IMR-90 (cell line): ENCODE measurements at regions not wholly inside any gene's neighbourhood (a gene's known extent, or its start where the extent isn't known, plus 50 kb on each side); places are given as distances from the start of the nearest gene placed in this dataset.
"Not testable (repeated sequence)": the region's sequence is repeated elsewhere in the genome, so short reads cannot be mapped to it uniquely, and the experiment has no call there.

Experiments used
- ATAC-seq: fragments of 200-7000 bp; cut with Tn5 transposase; 2 replicates; pipeline ENCODE4 v1.9.1; 2020; ENCODE audit warnings: low read depth, mild to moderate bottlenecking, moderate library complexity
- BruUV-seq: library from RNA; stranded (reverse); fragments of 400-500 nt; replicated peaks from 2 replicates; lab custom pipeline; 2021; lab: Mats Ljungman, UMichigan
- CTCF ChIA-PET: fragments of 300-600 bp; formaldehyde crosslinking; extraction: SDS; loops from one replicate; lab custom pipeline; 2021; ENCODE audit warnings: antibody characterized with exemption; lab: Yijun Ruan, JAX
- POLR2A ChIA-PET: fragments of 300-600 bp; sonication (Branson Sonifier 250); formaldehyde crosslinking; loops from one replicate; lab custom pipeline; 2022; ENCODE audit warnings: antibody characterized with exemption; ENCODE audit not compliant: unreplicated experiment; lab: Charles Lee
- DNase-seq: peaks from one replicate; pipeline ENCODE4 v3.0.0; 2013
- H2AFZ ChIP-seq: replicated peaks from 2 replicates; pipeline ENCODE3; 2013; ENCODE audit warnings: low read length, mild to moderate bottlenecking; ENCODE audit not compliant: poor library complexity
- H2AK5ac ChIP-seq: 2 replicates; pipeline ENCODE4 v1.6.1; 2013; ENCODE audit warnings: low read depth, low read length, inconsistent platforms
- H2AK9ac ChIP-seq: replicated peaks from 2 replicates; pipeline ENCODE3; 2013; ENCODE audit warnings: mild to moderate bottlenecking, low read depth, low read length, moderate library complexity; ENCODE audit not compliant: poor library complexity
- H2BK120ac ChIP-seq: 2 replicates; pipeline ENCODE4 v1.6.1; 2013; ENCODE audit warnings: low read depth, low read length, inconsistent platforms
- H2BK15ac ChIP-seq: 3 replicates; pipeline ENCODE4 v1.6.1; 2013; ENCODE audit warnings: low read depth, low read length, inconsistent platforms
- H2BK20ac ChIP-seq: 2 replicates; pipeline ENCODE4 v1.6.1; 2013; ENCODE audit warnings: low read depth, mild to moderate bottlenecking, inconsistent platforms, low read length, moderate library complexity
- H2BK5ac ChIP-seq: 2 replicates; pipeline ENCODE4 v1.6.1; 2013; ENCODE audit warnings: mild to moderate bottlenecking, low read depth, low read length, inconsistent platforms; ENCODE audit not compliant: poor library complexity, severe bottlenecking
- H3K14ac ChIP-seq: replicated peaks from 2 replicates; pipeline ENCODE4 v1.6.1; 2013; ENCODE audit warnings: low read depth, low read length, inconsistent platforms
- H3K18ac ChIP-seq: 2 replicates; pipeline ENCODE4 v1.6.1; 2013; ENCODE audit warnings: low read depth, low read length, control low read depth
- H3K23ac ChIP-seq: 2 replicates; pipeline ENCODE4 v1.6.1; 2013; ENCODE audit warnings: low read depth, low read length, inconsistent platforms
- H3K27ac ChIP-seq: 2 replicates; pipeline ENCODE4 v1.5.1; 2013; ENCODE audit warnings: mild to moderate bottlenecking, control low read depth, low read length; ENCODE audit not compliant: insufficient read depth
- H3K27me3 ChIP-seq: 2 replicates; pipeline ENCODE4 v1.6.1; 2013; ENCODE audit warnings: low read length; ENCODE audit not compliant: control insufficient read depth, insufficient read depth
- H3K36me3 ChIP-seq: 2 replicates; pipeline ENCODE4 v1.6.1; 2013; ENCODE audit warnings: low read length, mixed read lengths; ENCODE audit not compliant: control insufficient read depth, insufficient read depth
- H3K4ac ChIP-seq: 2 replicates; pipeline ENCODE4 v1.6.1; 2013; ENCODE audit warnings: low read depth, low read length, inconsistent platforms
- H3K4me1 ChIP-seq: 2 replicates; pipeline ENCODE4 v1.6.1; 2013; ENCODE audit warnings: low read length, mixed read lengths; ENCODE audit not compliant: control insufficient read depth, insufficient read depth
- H3K4me2 ChIP-seq: 2 replicates; pipeline ENCODE4 v1.6.1; 2013; ENCODE audit warnings: low read depth, mild to moderate bottlenecking, control low read depth, low read length, moderate library complexity
- H3K4me3 ChIP-seq: 2 replicates; pipeline ENCODE4 v1.5.1; 2013; ENCODE audit warnings: low read depth, mild to moderate bottlenecking, control low read depth, low read length, moderate library complexity; ENCODE audit not compliant: insufficient read depth
- H3K56ac ChIP-seq: 2 replicates; pipeline ENCODE4 v1.6.1; 2013; ENCODE audit warnings: low read length, inconsistent platforms; ENCODE audit not compliant: insufficient read depth; ENCODE audit errors: extremely low read depth
- H3K79me1 ChIP-seq, 2 experiments: 2 replicates each; pipeline ENCODE4 v1.6.1; 2013; ENCODE audit warnings: low read length in 2 of 2, inconsistent platforms in 1 of 2, low read depth in 1 of 2
- H3K9ac ChIP-seq: 2 replicates; pipeline ENCODE4 v1.6.1; 2013; ENCODE audit warnings: low read depth, low read length, control low read depth
- H3K9me1 ChIP-seq: 2 replicates; pipeline ENCODE4 v1.6.1; 2013; ENCODE audit warnings: low read length, inconsistent platforms; ENCODE audit not compliant: insufficient read depth
- H3K9me3 ChIP-seq: 2 replicates; pipeline ENCODE4 v1.6.1; 2013; ENCODE audit warnings: low read length; ENCODE audit not compliant: control insufficient read depth, insufficient read depth
- H4K20me1 ChIP-seq: 2 replicates; pipeline ENCODE4 v1.6.1; 2013; ENCODE audit warnings: low read length, inconsistent platforms; ENCODE audit not compliant: insufficient read depth
- H4K5ac ChIP-seq: 2 replicates; pipeline ENCODE4 v1.6.1; 2013; ENCODE audit warnings: mild to moderate bottlenecking, low read depth, low read length, control low read depth
- H4K8ac ChIP-seq, 2 experiments: 2 replicates each; pipeline ENCODE4 v1.6.1; 2013; ENCODE audit warnings: low read depth in 2 of 2, low read length in 2 of 2, control low read depth in 1 of 2, inconsistent platforms in 1 of 2
- H4K91ac ChIP-seq: 2 replicates; pipeline ENCODE4 v1.6.1; 2013; ENCODE audit warnings: low read depth, low read length, inconsistent platforms; ENCODE audit not compliant: insufficient read depth
- WGBS, 2 experiments: methylation state at CpG; one replicate each; pipeline versions ENCODE4 v1.1.5 to v1.1.7; 2013; ENCODE audit warnings: missing lambda C conversion rate in 2 of 2; ENCODE audit not compliant: insufficient read length in 1 of 2; ENCODE audit errors: extremely low coverage in 2 of 2; 5-methylcytosine and 5-hydroxymethylcytosine counted together
- dilution Hi-C: fragments of 300-500 bp; cut with HindIII; formaldehyde crosslinking; loops from one replicate; pipeline ENCODE4 v1.14.3; 2018; ENCODE audit warnings: low sequenced_read_pairs; ENCODE audit not compliant: unreplicated experiment
- in situ Hi-C: fragments of 300-500 bp; cut with MboI; formaldehyde crosslinking; loops from 3 replicates; pipeline ENCODE4 v1.14.3; 2019; ENCODE audit warnings: low sequenced_read_pairs, inconsistent platforms, mixed read lengths
- intact Hi-C: fragments of 100-400 bp; cut with micrococcal nuclease; formaldehyde crosslinking; loops from 2 replicates; pipeline ENCODE4 v1.10.0; 2022

GRCh38 chr1:47541705-47542104 lies 103.9 kb downstream of the FOXD2 start:
- H3K4me2 ChIP-seq, H3K4me3 ChIP-seq, H2BK15ac ChIP-seq, H4K91ac ChIP-seq, CTCF ChIA-PET, H2BK120ac ChIP-seq, H3K9ac ChIP-seq, H3K79me1 ChIP-seq, H3K27me3 ChIP-seq, dilution Hi-C loops, H4K20me1 ChIP-seq, H3K56ac ChIP-seq, H3K23ac ChIP-seq, H4K5ac ChIP-seq, H3K4me1 ChIP-seq, H2AK9ac ChIP-seq, H2BK5ac ChIP-seq, DNase-seq, H3K4ac ChIP-seq, POLR2A ChIA-PET, H3K36me3 ChIP-seq, ATAC-seq, H4K8ac ChIP-seq, H3K9me3 ChIP-seq, H3K27ac ChIP-seq, intact Hi-C loops, in situ Hi-C loops, H3K9me1 ChIP-seq, H2BK20ac ChIP-seq, BruUV-seq, H3K18ac ChIP-seq, H2AFZ ChIP-seq, H2AK5ac ChIP-seq, H3K14ac ChIP-seq: not testable (repeated sequence)
- WGBS, 2 experiments: 76% methylated on average over 3 of the region's 4 CpGs; no CpG with 5 or more reads in 1 of the 2 experiments

GRCh38 chr1:47543089-47543488 lies 105.2 kb downstream of the FOXD2 start:
- POLR2A ChIA-PET: not testable (repeated sequence)

More at GRCh38 chr1:47543089-47543488, 105.2 kb downstream of the FOXD2 start:
- H3K56ac ChIP-seq, H4K20me1 ChIP-seq, H4K8ac ChIP-seq, H3K9me1 ChIP-seq, BruUV-seq, intact Hi-C loops, H2AFZ ChIP-seq, H2BK20ac ChIP-seq, H2AK5ac ChIP-seq, H3K4me1 ChIP-seq, H2BK5ac ChIP-seq, CTCF ChIA-PET, H3K9ac ChIP-seq, H3K27ac ChIP-seq, H3K4ac ChIP-seq, H4K5ac ChIP-seq, H2BK15ac ChIP-seq, H3K14ac ChIP-seq, H3K9me3 ChIP-seq, H3K36me3 ChIP-seq, H2BK120ac ChIP-seq, in situ Hi-C loops, H3K23ac ChIP-seq, dilution Hi-C loops, H3K18ac ChIP-seq, ATAC-seq, H3K79me1 ChIP-seq, H4K91ac ChIP-seq, H2AK9ac ChIP-seq, H3K4me2 ChIP-seq, H3K4me3 ChIP-seq, H3K27me3 ChIP-seq, DNase-seq: not testable (repeated sequence)
- no CpG with 5 or more reads among the region's 1 CpG for WGBS, 2 experiments
